AG10803 (cell line): ENCODE measurements at regions not wholly inside any gene's neighbourhood (a gene's known extent, or its start where the extent isn't known, plus 50 kb on each side); places are given as distances from the start of the nearest gene placed in this dataset.

Experiments used
- DNase-seq: peaks from one replicate; pipeline ENCODE4 v3.0.0; 2010; ENCODE audit warnings: low read depth
- H3K4me3 ChIP-seq: 2 replicates; pipeline ENCODE4 v1.5.1; 2011; ENCODE audit warnings: mild to moderate bottlenecking, low read length, control low read depth
- TF ChIP-seq, protein P1 (sequence below): conservative IDR thresholded peaks from 2 replicates; pipeline ENCODE4 v1.5.1; 2011; ENCODE audit warnings: mild to moderate bottlenecking, low read length, control low read depth, inconsistent platforms

DNA sequence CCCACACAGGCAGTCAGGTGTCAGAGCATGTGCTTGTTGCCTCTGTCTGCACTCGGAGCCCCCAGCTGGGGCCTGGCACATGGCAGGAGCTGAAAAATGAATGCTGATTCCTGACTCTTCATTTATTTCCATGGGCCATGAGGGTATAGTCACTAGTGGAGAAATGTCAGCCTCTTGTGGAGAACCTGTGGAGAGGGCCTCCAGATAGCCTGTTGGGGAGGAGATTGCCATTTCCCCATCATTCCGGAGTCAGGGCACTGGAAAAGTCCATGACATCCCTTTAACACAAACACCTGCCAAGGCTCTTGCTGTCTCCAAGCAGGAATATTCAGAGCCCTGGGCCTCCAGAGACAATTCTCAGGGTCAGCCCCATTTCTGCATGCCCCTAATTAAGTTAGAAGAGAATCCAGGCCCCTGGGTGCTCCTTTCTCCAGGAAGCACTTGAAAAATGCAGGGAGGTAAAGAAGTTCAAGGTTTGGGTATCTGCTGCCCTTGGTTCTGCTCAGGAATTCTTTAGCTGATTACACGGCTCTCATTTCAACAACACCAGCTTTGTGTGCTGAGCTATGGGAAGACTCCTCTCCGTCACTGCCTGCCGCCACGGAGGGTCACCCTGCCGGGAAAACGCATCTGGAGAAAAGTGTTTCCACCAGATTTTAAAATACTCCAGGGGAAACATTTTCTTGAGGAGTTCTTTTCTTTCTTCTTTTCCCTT is 311.3 kb downstream of the MYCN start:
- TF ChIP-seq, protein P1, sequence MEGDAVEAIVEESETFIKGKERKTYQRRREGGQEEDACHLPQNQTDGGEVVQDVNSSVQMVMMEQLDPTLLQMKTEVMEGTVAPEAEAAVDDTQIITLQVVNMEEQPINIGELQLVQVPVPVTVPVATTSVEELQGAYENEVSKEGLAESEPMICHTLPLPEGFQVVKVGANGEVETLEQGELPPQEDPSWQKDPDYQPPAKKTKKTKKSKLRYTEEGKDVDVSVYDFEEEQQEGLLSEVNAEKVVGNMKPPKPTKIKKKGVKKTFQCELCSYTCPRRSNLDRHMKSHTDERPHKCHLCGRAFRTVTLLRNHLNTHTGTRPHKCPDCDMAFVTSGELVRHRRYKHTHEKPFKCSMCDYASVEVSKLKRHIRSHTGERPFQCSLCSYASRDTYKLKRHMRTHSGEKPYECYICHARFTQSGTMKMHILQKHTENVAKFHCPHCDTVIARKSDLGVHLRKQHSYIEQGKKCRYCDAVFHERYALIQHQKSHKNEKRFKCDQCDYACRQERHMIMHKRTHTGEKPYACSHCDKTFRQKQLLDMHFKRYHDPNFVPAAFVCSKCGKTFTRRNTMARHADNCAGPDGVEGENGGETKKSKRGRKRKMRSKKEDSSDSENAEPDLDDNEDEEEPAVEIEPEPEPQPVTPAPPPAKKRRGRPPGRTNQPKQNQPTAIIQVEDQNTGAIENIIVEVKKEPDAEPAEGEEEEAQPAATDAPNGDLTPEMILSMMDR, result no peak

GRCh38 chr2:16250886-16251285 is 310.5 kb downstream of the MYCN start:
- TF ChIP-seq, protein P1, result no peak
- H3K4me3 ChIP-seq, result no peak overlapping the region
- DNase-seq, result no peak

More for the DNA sequence above, 311.3 kb downstream of the MYCN start:
- no peak for DNase-seq
- no peak overlapping the region for H3K4me3 ChIP-seq

DNA sequence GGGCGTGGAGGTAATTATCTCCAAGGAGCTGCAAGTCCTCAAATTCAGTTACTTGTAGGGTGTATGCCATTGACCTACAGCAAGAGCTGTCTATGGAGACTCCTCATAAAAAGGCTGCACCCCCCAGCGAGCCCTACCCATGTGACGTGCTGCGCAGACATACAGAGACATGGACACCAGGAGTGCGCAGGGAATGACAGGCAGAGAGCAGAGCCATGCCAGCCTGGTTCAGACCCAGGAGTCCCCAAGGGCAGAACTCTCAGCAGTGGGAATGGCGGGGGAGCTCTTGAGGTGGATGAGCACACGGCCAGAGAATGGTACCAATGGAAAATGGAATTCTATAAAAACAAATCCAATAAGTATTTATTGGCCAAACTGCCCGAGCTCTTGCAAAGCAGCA is 310.1 kb downstream of the MYCN start:
- DNase-seq, result no peak
- TF ChIP-seq, protein P1, result no peak
- no peak overlapping the region for H3K4me3 ChIP-seq

GRCh38 chr2:16250056-16250425 is 309.7 kb downstream of the MYCN start:
- DNase-seq, result no peak
- H3K4me3 ChIP-seq, result no peak overlapping the region
- TF ChIP-seq, protein P1, result no peak

- DNase-seq, result no peak
- TF ChIP-seq, protein P1, result no peak
- H3K4me3 ChIP-seq, result no peak overlapping the region
Measured at GRCh38 chr2:16249246-16250055, 309.1 kb downstream of the MYCN start.

GRCh38 chr2:16248571-16249105 is 308.3 kb downstream of the MYCN start:
- DNase-seq, result no peak
- no peak overlapping the region for H3K4me3 ChIP-seq
- TF ChIP-seq, protein P1, result no peak
